ENCODE measurements at regions not wholly inside any gene's neighbourhood (a gene's known extent, or its start where the extent isn't known, plus 50 kb on each side); places are given as distances from the start of the nearest gene placed in this dataset.

DNA sequence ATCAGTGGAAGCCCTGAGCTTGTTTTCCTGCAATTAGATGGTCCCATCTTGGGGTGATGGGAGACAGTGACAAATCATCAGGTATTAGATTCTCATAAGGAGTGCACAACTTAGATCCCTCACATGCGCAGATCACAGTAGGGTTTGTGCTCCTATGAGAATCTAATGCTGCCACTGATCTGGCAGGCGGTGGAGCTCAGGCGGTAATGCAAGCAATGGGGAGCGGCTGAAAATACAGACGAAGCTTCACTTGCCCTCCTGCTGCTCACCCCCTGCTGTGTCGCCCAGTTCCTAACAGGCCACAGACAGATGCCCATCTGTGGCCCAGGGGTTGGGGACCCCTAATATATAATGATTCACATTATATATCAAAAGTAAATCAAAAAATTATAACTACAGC lies 258.8 kb upstream of the USP15 start:
- no peak for TF ChIP-seq POLR2A (IDR thresholded peaks at IDR 0.05; ENCODE audit: low read depth, low read length)
- TF ChIP-seq POLR2AphosphoS5 (IDR thresholded peaks at IDR 0.05; ENCODE audit: low read depth, low read length) = no peak
- TF ChIP-seq SPI1 (IDR thresholded peaks at IDR 0.05; ENCODE audit: low read depth, low read length) = no peak
- no peak for TF ChIP-seq TAF1 (IDR thresholded peaks at IDR 0.05; ENCODE audit: low read depth, low read length)
- TF ChIP-seq PAX5 (IDR thresholded peaks at IDR 0.05; ENCODE audit: insufficient read depth, low read length, severe bottlenecking) = no peak
- TF ChIP-seq POU2F2 (IDR thresholded peaks at IDR 0.05; ENCODE audit: low read depth, low read length) = no peak
